ENCODE measurements at regions not wholly inside any gene's neighbourhood (a gene's known extent, or its start where the extent isn't known, plus 50 kb on each side); places are given as distances from the start of the nearest gene placed in this dataset.

- no peak for DNase-seq (ENCODE audit: low read depth)
- no peak overlapping the region for H3K4me3 ChIP-seq (ENCODE audit: low read depth, low read length)
- TF ChIP-seq POLR2A (IDR thresholded peaks at IDR 0.05; ENCODE audit: extremely low read depth, insufficient read length): no peak
- TF ChIP-seq CTCF (IDR thresholded peaks at IDR 0.05; ENCODE audit: low read depth, low read length): no peak
- no peak for TF ChIP-seq MAX (IDR thresholded peaks at IDR 0.05; ENCODE audit: low read depth, low read length)
- no peak for TF ChIP-seq MYC (IDR thresholded peaks at IDR 0.05; ENCODE audit: low read depth, low read length)
These were observed 517.3 kb upstream of the PTCHD4 start for GRCh38 chr6:48628316-48628715.

- no peak for DNase-seq (ENCODE audit: low read depth)
- no peak overlapping the region for H3K4me3 ChIP-seq (ENCODE audit: low read depth, low read length)
- TF ChIP-seq MYC (IDR thresholded peaks at IDR 0.05; ENCODE audit: low read depth, low read length) (no peak), MAX (IDR thresholded peaks at IDR 0.05; ENCODE audit: low read depth, low read length) (no peak), POLR2A (IDR thresholded peaks at IDR 0.05; ENCODE audit: extremely low read depth, insufficient read length) (no peak), CTCF (IDR thresholded peaks at IDR 0.05; ENCODE audit: low read depth, low read length) (no peak)
These were observed 515.4 kb upstream of the PTCHD4 start for GRCh38 chr6:48626421-48626820.

- no peak for DNase-seq (ENCODE audit: low read depth)
- TF ChIP-seq MYC (IDR thresholded peaks at IDR 0.05; ENCODE audit: low read depth, low read length): no peak
- no peak for TF ChIP-seq POLR2A (IDR thresholded peaks at IDR 0.05; ENCODE audit: extremely low read depth, insufficient read length)
- no peak for TF ChIP-seq MAX (IDR thresholded peaks at IDR 0.05; ENCODE audit: low read depth, low read length)
- TF ChIP-seq CTCF (IDR thresholded peaks at IDR 0.05; ENCODE audit: low read depth, low read length): no peak
- H3K4me3 ChIP-seq (ENCODE audit: low read depth, low read length): no peak overlapping the region
These were observed 513.6 kb upstream of the PTCHD4 start for GRCh38 chr6:48624631-48625030.

GRCh38 chr6:48619771-48620170, 508.8 kb upstream of the PTCHD4 start:
- TF ChIP-seq CTCF (IDR thresholded peaks at IDR 0.05; ENCODE audit: low read depth, low read length) (no peak), MYC (IDR thresholded peaks at IDR 0.05; ENCODE audit: low read depth, low read length) (no peak), POLR2A (IDR thresholded peaks at IDR 0.05; ENCODE audit: extremely low read depth, insufficient read length) (no peak), MAX (IDR thresholded peaks at IDR 0.05; ENCODE audit: low read depth, low read length) (no peak)
- H3K4me3 ChIP-seq (ENCODE audit: low read depth, low read length): no peak overlapping the region
- no peak for DNase-seq (ENCODE audit: low read depth)

- TF ChIP-seq MAX (IDR thresholded peaks at IDR 0.05; ENCODE audit: low read depth, low read length): no peak
- no peak for TF ChIP-seq CTCF (IDR thresholded peaks at IDR 0.05; ENCODE audit: low read depth, low read length)
- no peak for DNase-seq (ENCODE audit: low read depth)
- H3K4me3 ChIP-seq (ENCODE audit: low read depth, low read length): no peak overlapping the region
These were observed 504.0 kb upstream of the PTCHD4 start for GRCh38 chr6:48615041-48615440.

- no peak for TF ChIP-seq CTCF (IDR thresholded peaks at IDR 0.05; ENCODE audit: low read depth, low read length)
- TF ChIP-seq MAX (IDR thresholded peaks at IDR 0.05; ENCODE audit: low read depth, low read length): no peak
- no peak for TF ChIP-seq POLR2A (IDR thresholded peaks at IDR 0.05; ENCODE audit: extremely low read depth, insufficient read length)
- TF ChIP-seq MYC (IDR thresholded peaks at IDR 0.05; ENCODE audit: low read depth, low read length): no peak
- no peak for DNase-seq (ENCODE audit: low read depth)
- H3K4me3 ChIP-seq (ENCODE audit: low read depth, low read length): no peak overlapping the region
These were observed 503.3 kb upstream of the PTCHD4 start for GRCh38 chr6:48614326-48614725.

All from NB4 (cell line).